Muscle layer of duodenum (tissue), 2 donors: ENCODE measurements at regions not wholly inside any gene's neighbourhood (a gene's known extent, or its start where the extent isn't known, plus 50 kb on each side); places are given as distances from the start of the nearest gene placed in this dataset.
"Not testable (repeated sequence)": the region's sequence is repeated elsewhere in the genome, so short reads cannot be mapped to it uniquely, and the experiment has no call there.

Source experiments
- H3K27ac ChIP-seq: one replicate; pipeline ENCODE4 v1.7.0; 2013; ENCODE audit warnings: mild to moderate bottlenecking, low read length
- H3K27me3 ChIP-seq: one replicate; pipeline ENCODE4 v1.7.0; 2013; ENCODE audit warnings: low read depth, mild to moderate bottlenecking, control low read depth, low read length
- H3K36me3 ChIP-seq, 2 donors: one replicate each; pipeline ENCODE4 v1.7.0; 2013; ENCODE audit warnings: low read length in 2 of 2, control low read depth in 1 of 2, mild to moderate bottlenecking in 1 of 2; ENCODE audit not compliant: insufficient read depth in 2 of 2, control insufficient read depth in 1 of 2
- H3K4me1 ChIP-seq, 2 donors: one replicate each; pipeline ENCODE4 v1.7.0; 2013; ENCODE audit warnings: low read length in 2 of 2, mild to moderate bottlenecking in 2 of 2, control low read depth in 1 of 2, moderate library complexity in 1 of 2; ENCODE audit not compliant: insufficient read depth in 2 of 2, control insufficient read depth in 1 of 2
- H3K4me3 ChIP-seq, 2 donors: one replicate each; pipeline ENCODE4 v1.7.0; 2013; ENCODE audit warnings: low read length in 2 of 2, low read depth in 1 of 2, mild to moderate bottlenecking in 1 of 2
- H3K9me3 ChIP-seq, 2 donors: one replicate each; pipeline ENCODE4 v1.7.0; 2013; ENCODE audit warnings: low read length in 2 of 2, control low read depth in 1 of 2, mild to moderate bottlenecking in 1 of 2; ENCODE audit not compliant: control insufficient read depth in 1 of 2
- donor health status: healthy.

- H3K27ac ChIP-seq = no peak overlapping the region
- no peaks in the 10 kb centered on the region for H3K27me3 ChIP-seq
- no peaks in the 10 kb centered on the region for H3K36me3 ChIP-seq
- no peaks in the 10 kb centered on the region for H3K4me1 ChIP-seq
- no peak overlapping the region for H3K4me3 ChIP-seq
- no peaks in the 10 kb centered on the region for H3K9me3 ChIP-seq
These were observed 102.0 kb downstream of the HNMT start for GRCh38 chr2:138066139-138066806.

- Histone ChIP-seq H3K4me3 (no peak overlapping the region), H3K27ac (no peak overlapping the region), H3K36me3 (no peaks in the 10 kb centered on the region), H3K4me1 (no peaks in the 10 kb centered on the region), H3K27me3 (no peaks in the 10 kb centered on the region), H3K9me3 (no peaks in the 10 kb centered on the region)
These were observed 102.6 kb downstream of the HNMT start for GRCh38 chr2:138066841-138067240.

DNA sequence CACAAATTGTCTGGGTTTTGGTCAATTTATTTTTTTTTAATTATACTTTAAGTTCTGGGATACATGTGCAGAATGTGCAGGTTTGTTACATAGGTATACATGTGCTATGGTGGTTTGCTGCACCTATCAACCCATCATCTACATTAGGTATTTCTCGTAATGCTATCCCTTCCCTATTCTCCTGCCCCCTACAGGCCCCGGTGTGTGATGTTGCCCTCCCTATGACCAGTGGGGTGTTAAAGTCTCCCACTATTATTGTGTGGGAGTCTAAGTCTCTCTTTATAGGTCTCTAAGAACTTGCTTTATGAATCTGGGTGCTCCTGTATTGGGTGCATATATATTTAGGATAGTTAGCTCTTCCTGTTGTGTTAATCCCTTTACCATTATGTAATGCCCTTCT is 104.4 kb downstream of the HNMT start:
- not testable (repeated sequence) for H3K9me3 ChIP-seq, H3K4me1 ChIP-seq, H3K36me3 ChIP-seq, H3K27me3 ChIP-seq, H3K27ac ChIP-seq, H3K4me3 ChIP-seq

GRCh38 chr2:138071042-138071719 is 106.9 kb downstream of the HNMT start:
- not testable (repeated sequence) for H3K4me3 ChIP-seq, H3K27me3 ChIP-seq, H3K36me3 ChIP-seq, H3K27ac ChIP-seq, H3K4me1 ChIP-seq, H3K9me3 ChIP-seq

- Histone ChIP-seq H3K4me3 (no peak overlapping the region), H3K4me1 (no peaks in the 10 kb centered on the region), H3K27ac (no peak overlapping the region), H3K36me3 (no peaks in the 10 kb centered on the region), H3K9me3 (no peaks in the 10 kb centered on the region), H3K27me3 (no peaks in the 10 kb centered on the region)
These were observed 107.7 kb downstream of the HNMT start for GRCh38 chr2:138071720-138072719.

- Histone ChIP-seq H3K27ac (no peak overlapping the region), H3K9me3 (no peaks in the 10 kb centered on the region), H3K27me3 (no peaks in the 10 kb centered on the region), H3K4me3 (no peak overlapping the region), H3K36me3 (no peaks in the 10 kb centered on the region), H3K4me1 (no peaks in the 10 kb centered on the region)
These were observed 113.9 kb downstream of the HNMT start for GRCh38 chr2:138078153-138078552.

GRCh38 chr2:138079976-138080375 is 115.7 kb downstream of the HNMT start:
- Histone ChIP-seq H3K4me3 (no peak overlapping the region), H3K36me3 (no peaks in the 10 kb centered on the region), H3K27ac (no peak overlapping the region), H3K4me1 (no peaks in the 10 kb centered on the region), H3K27me3 (no peaks in the 10 kb centered on the region), H3K9me3 (no peaks in the 10 kb centered on the region)

- H3K9me3 ChIP-seq = no peaks in the 10 kb centered on the region
- H3K4me3 ChIP-seq = no peak overlapping the region
- no peaks in the 10 kb centered on the region for H3K27me3 ChIP-seq
- no peaks in the 10 kb centered on the region for H3K36me3 ChIP-seq
- H3K27ac ChIP-seq = no peak overlapping the region
- H3K4me1 ChIP-seq = no peaks in the 10 kb centered on the region
These were observed 117.2 kb downstream of the HNMT start for GRCh38 chr2:138081225-138082073.

DNA sequence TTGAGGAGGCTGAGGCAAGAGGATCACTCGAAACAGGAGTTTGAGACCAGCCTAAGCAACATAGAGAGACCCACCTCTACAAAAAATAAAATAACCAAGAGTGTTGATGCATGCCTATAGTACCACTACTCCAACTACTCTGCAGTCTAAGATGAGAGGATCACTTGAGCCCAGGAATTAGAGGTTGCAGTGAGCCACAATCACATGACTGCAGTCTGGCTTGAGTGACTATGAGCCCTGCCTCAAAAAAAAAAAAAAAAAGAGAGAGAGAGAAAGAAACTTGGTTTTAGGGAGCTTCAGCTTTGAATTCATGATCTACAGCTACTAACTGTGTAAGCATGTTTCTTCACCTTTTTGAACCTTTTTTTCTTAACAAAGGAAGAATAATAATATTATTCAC is 119.9 kb downstream of the HNMT start:
- H3K9me3 ChIP-seq = no peaks in the 10 kb centered on the region
- H3K4me1 ChIP-seq = peaks cover 0 to 3% of the 10 kb centered on the region in 2 donors
- no peaks in the 10 kb centered on the region for H3K27me3 ChIP-seq
- H3K4me3 ChIP-seq = no peak overlapping the region
- H3K27ac ChIP-seq = no peak overlapping the region
- no peaks in the 10 kb centered on the region for H3K36me3 ChIP-seq

- H3K27me3 ChIP-seq, H3K27ac ChIP-seq, H3K4me1 ChIP-seq, H3K36me3 ChIP-seq, H3K9me3 ChIP-seq, H3K4me3 ChIP-seq: not testable (repeated sequence)
These were observed 121.2 kb downstream of the HNMT start for GRCh38 chr2:138085441-138085840.

GRCh38 chr2:138086576-138086975 is 122.3 kb downstream of the HNMT start:
- no peaks in the 10 kb centered on the region for H3K27me3 ChIP-seq
- H3K9me3 ChIP-seq = no peaks in the 10 kb centered on the region
- H3K4me3 ChIP-seq = no peak overlapping the region

More at GRCh38 chr2:138086576-138086975, 122.3 kb downstream of the HNMT start:
- peaks cover 0 to 3% of the 10 kb centered on the region in 2 donors for H3K4me1 ChIP-seq
- no peaks in the 10 kb centered on the region for H3K36me3 ChIP-seq
- H3K27ac ChIP-seq = no peak overlapping the region
